NB4 (cell line): ENCODE measurements at regions not wholly inside any gene's neighbourhood (a gene's known extent, or its start where the extent isn't known, plus 50 kb on each side); places are given as distances from the start of the nearest gene placed in this dataset.

Experiments
- DNase-seq: peaks from one replicate; pipeline ENCODE4 v3.0.0; 2010; ENCODE audit warnings: low read depth
- H3K4me3 ChIP-seq: one replicate; pipeline ENCODE4 v1.5.1; 2011; ENCODE audit warnings: mild to moderate bottlenecking, low read depth, low read length, moderate library complexity
- MAX ChIP-seq: IDR thresholded peaks from 2 replicates; pipeline ENCODE4 v1.6.1; 2011; ENCODE audit warnings: low read depth, low read length
- MYC ChIP-seq: IDR thresholded peaks from 2 replicates; pipeline ENCODE4 v1.6.1; 2011; ENCODE audit warnings: low read depth, low read length
- POLR2A ChIP-seq: IDR thresholded peaks from 2 replicates; pipeline ENCODE4 v1.6.1; 2011; ENCODE audit warnings: mild to moderate bottlenecking; ENCODE audit not compliant: insufficient read length; ENCODE audit errors: extremely low read depth
- TF ChIP-seq, protein P1 (sequence below): IDR thresholded peaks from one replicate; pipeline ENCODE4 v1.5.1; 2012; ENCODE audit warnings: low read depth, low read length

- no peak for DNase-seq
- TF ChIP-seq POLR2A (no peak), MYC (no peak), MAX (no peak)
- TF ChIP-seq, protein P1, sequence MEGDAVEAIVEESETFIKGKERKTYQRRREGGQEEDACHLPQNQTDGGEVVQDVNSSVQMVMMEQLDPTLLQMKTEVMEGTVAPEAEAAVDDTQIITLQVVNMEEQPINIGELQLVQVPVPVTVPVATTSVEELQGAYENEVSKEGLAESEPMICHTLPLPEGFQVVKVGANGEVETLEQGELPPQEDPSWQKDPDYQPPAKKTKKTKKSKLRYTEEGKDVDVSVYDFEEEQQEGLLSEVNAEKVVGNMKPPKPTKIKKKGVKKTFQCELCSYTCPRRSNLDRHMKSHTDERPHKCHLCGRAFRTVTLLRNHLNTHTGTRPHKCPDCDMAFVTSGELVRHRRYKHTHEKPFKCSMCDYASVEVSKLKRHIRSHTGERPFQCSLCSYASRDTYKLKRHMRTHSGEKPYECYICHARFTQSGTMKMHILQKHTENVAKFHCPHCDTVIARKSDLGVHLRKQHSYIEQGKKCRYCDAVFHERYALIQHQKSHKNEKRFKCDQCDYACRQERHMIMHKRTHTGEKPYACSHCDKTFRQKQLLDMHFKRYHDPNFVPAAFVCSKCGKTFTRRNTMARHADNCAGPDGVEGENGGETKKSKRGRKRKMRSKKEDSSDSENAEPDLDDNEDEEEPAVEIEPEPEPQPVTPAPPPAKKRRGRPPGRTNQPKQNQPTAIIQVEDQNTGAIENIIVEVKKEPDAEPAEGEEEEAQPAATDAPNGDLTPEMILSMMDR = no peak
- no peak overlapping the region for H3K4me3 ChIP-seq
These were observed 677.9 kb upstream of the ADGRL3 start for GRCh38 chr4:60522265-60522664.

DNA sequence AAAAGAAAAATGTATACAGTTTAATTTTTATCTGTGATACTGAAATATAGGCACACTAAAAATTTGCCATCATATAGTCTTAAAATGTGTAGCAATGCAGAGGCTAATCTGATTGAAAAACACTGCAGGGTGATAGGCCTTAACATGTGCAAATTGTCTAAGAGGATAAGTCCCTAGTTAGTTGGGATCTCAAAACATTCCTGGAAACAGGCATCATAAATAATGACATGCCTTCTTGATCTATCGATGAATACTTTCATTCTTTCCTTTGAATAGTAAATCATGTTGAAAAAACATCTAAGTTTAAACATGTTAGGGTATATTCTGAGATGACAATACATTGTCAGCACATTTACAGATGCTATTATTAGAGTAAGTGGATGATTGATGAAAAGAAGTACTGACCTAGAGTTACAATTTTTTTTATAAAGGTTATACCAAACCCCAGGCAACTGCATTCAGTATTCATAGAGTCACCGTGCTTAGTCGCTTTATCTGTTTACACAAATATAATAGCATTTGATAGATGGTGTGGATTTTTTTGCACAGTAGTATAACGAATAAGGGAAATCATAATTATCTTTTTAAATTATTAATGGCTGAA lies 668.2 kb upstream of the ADGRL3 start:
- DNase-seq = no peak
- H3K4me3 ChIP-seq = no peak overlapping the region
- TF ChIP-seq MAX (no peak), POLR2A (no peak), MYC (no peak)
- TF ChIP-seq, protein P1 = no peak

- DNase-seq = no peak
- no peak for TF ChIP-seq POLR2A
- TF ChIP-seq, protein P1 = no peak
- no peak for TF ChIP-seq MYC
These were observed 655.1 kb upstream of the ADGRL3 start for GRCh38 chr4:60544981-60545380.

GRCh38 chr4:60562334-60562733 lies 637.8 kb upstream of the ADGRL3 start:
- peak; percentile 27 for DNase-seq
- no peak for TF ChIP-seq MYC
- TF ChIP-seq MAX = no peak
- no peak for TF ChIP-seq POLR2A
- TF ChIP-seq, protein P1 = no peak
- no peak overlapping the region for H3K4me3 ChIP-seq

More at GRCh38 chr4:60544981-60545380, 655.1 kb upstream of the ADGRL3 start:
- H3K4me3 ChIP-seq = no peak overlapping the region

DNA sequence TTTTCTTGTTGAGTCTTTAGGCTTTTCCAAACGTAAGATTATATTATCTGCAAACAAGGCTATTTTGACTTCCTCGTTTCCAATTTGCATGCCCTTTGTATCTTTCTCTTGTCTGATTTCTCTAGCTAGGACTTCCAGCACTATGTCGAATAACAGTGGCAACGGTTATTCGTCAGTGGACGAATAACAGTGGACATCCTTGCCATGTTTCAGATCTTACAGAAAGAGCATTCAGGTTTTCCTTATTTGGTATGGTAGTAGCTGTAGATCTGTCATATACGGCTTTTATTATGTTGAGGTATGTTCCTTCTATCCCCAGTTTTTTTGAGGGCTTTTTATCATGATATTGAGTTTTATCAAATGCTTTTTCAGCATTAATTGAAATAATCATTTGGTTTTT lies 634.6 kb upstream of the ADGRL3 start:
- DNase-seq = no peak
- no peak overlapping the region for H3K4me3 ChIP-seq
- no peak for TF ChIP-seq MYC

DNA sequence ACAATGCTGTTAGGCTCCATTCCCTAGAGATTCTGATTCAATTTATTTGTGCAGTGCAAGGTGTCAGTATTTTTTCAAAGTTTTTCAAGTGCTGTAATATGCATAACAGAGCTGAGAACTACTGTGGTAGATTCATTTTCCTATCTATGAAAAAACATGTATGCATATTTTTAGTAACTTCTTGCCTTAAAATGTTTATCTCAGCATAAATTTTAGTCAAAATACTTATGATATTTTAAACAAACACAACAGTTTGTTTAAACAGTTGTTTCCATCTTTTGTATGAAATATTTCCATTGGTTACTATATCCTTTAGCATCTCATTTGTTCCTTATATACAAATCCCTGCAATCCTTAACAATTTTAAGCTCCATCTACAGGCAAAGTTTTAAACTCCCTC lies 624.8 kb upstream of the ADGRL3 start:
- DNase-seq = no peak
- H3K4me3 ChIP-seq = no peak overlapping the region
- TF ChIP-seq MAX = no peak
- TF ChIP-seq, protein P1 = no peak
- no peak for TF ChIP-seq POLR2A
- no peak for TF ChIP-seq MYC
